ENCODE measurements at regions not wholly inside any gene's neighbourhood (a gene's known extent, or its start where the extent isn't known, plus 50 kb on each side); places are given as distances from the start of the nearest gene placed in this dataset.

DNA sequence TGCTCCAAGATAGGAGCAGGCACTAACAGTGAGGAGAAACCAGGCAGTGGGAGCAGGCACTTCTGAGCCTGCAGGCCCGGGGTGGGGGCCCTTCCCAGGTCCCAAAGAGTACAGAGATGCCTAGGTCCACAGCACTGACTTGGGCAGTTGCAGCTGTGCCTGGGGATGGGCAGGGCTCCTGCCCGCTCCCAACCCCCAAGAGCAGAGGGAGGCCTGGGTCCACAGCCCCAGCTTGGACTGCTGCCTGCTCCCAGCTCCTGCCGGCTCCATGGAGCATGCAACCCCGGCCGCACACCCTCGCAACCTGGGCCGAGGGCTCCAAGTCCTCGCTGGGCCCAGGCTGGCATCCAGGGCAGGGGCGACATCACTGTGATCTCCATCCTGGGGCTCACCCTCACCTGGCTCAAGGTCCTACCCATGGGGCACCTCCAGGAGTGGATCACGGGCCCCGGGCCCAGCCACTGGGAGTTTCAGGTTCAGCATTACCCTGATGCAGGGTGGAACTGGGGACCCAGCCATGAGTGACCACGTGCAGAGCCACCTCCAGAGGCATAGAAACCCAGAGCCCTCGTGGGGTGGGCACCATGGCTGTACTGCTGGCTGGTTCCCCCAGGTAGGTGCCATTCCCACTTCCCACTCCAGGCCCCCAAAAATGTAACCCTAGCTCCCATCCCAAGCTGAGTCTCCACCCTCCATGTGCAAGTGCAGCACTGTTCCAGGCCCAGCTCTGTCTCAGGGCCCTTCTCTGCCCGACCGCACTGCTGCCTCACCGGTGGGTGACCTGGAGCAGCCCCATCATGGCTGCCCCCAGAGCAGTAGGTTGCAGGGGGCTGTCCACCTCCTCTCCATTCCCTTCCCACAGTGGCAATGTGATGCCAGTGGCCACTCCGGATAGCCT, 325.6 kb downstream of the NR4A2 start:
- Mint-ChIP-seq H3K27ac (no peak overlapping the region), H3K4me3 (no peak overlapping the region), H3K27me3 (ENCODE audit: insufficient read depth, low read depth, poor library complexity) (peaks cover 8% of the 10 kb centered on the region), H3K9me3 (peaks cover 15% of the 10 kb centered on the region; the same call in 2 of the 3 replicates), H3K4me1 (peaks cover 3% of the 10 kb centered on the region; the same call in 2 of the 3 replicates), H3K36me3 (ENCODE audit: low read depth) (peaks cover 7% of the 10 kb centered on the region; the same call in 1 of the 3 replicates)
- DNase-seq (ENCODE audit: low spot score) = no peak
- Histone ChIP-seq H3F3A (replicated peaks; ENCODE audit: low read depth) (no peaks in the 10 kb centered on the region), H3K36me3 (ENCODE audit: insufficient read depth) (0 out of 2 replicates have a peak, but pooled peaks cover 3% of the 10 kb centered on the region), H3K4me1 (ENCODE audit: insufficient read depth) (no peaks in the 10 kb centered on the region), H2AFZ (no peak overlapping the region), H3K4me2 (no peak overlapping the region), H3K79me2 (replicated peaks; ENCODE audit: insufficient read depth) (no peaks in the 10 kb centered on the region), H3K9me2 (ENCODE audit: insufficient read depth) (0 out of 2 replicates have a peak, but pooled peaks cover 5% of the 10 kb centered on the region), H3K27ac (ENCODE audit: low read depth) (no peak overlapping the region), H3K4me3 (no peak overlapping the region), H4K20me1 (replicated peaks; ENCODE audit: insufficient read depth) (no peaks in the 10 kb centered on the region), H3K27me3 (ENCODE audit: insufficient read depth) (no peaks in the 10 kb centered on the region)
- TF ChIP-seq ZNF114 (CRISPR knock-in tag; IDR thresholded peaks at IDR 0.05) = no peak
- no peak for TF ChIP-seq ETS1 (IDR thresholded peaks at IDR 0.05)
- no peak for TF ChIP-seq EZH2 (IDR thresholded peaks at IDR 0.05; ENCODE audit: low read depth, unreplicated experiment)
- TF ChIP-seq, protein P1, sequence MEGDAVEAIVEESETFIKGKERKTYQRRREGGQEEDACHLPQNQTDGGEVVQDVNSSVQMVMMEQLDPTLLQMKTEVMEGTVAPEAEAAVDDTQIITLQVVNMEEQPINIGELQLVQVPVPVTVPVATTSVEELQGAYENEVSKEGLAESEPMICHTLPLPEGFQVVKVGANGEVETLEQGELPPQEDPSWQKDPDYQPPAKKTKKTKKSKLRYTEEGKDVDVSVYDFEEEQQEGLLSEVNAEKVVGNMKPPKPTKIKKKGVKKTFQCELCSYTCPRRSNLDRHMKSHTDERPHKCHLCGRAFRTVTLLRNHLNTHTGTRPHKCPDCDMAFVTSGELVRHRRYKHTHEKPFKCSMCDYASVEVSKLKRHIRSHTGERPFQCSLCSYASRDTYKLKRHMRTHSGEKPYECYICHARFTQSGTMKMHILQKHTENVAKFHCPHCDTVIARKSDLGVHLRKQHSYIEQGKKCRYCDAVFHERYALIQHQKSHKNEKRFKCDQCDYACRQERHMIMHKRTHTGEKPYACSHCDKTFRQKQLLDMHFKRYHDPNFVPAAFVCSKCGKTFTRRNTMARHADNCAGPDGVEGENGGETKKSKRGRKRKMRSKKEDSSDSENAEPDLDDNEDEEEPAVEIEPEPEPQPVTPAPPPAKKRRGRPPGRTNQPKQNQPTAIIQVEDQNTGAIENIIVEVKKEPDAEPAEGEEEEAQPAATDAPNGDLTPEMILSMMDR (conservative IDR thresholded peaks at IDR 0.05; ENCODE audit: low read depth in 2 of 2) = no peak
- no peak for TF ChIP-seq CREB1 (CRISPR knock-in tag; IDR thresholded peaks at IDR 0.05; ENCODE audit: low read depth)
- no peak for TF ChIP-seq NANOG (IDR thresholded peaks at IDR 0.05; ENCODE audit: borderline replicate concordance)
- TF ChIP-seq, protein P2, sequence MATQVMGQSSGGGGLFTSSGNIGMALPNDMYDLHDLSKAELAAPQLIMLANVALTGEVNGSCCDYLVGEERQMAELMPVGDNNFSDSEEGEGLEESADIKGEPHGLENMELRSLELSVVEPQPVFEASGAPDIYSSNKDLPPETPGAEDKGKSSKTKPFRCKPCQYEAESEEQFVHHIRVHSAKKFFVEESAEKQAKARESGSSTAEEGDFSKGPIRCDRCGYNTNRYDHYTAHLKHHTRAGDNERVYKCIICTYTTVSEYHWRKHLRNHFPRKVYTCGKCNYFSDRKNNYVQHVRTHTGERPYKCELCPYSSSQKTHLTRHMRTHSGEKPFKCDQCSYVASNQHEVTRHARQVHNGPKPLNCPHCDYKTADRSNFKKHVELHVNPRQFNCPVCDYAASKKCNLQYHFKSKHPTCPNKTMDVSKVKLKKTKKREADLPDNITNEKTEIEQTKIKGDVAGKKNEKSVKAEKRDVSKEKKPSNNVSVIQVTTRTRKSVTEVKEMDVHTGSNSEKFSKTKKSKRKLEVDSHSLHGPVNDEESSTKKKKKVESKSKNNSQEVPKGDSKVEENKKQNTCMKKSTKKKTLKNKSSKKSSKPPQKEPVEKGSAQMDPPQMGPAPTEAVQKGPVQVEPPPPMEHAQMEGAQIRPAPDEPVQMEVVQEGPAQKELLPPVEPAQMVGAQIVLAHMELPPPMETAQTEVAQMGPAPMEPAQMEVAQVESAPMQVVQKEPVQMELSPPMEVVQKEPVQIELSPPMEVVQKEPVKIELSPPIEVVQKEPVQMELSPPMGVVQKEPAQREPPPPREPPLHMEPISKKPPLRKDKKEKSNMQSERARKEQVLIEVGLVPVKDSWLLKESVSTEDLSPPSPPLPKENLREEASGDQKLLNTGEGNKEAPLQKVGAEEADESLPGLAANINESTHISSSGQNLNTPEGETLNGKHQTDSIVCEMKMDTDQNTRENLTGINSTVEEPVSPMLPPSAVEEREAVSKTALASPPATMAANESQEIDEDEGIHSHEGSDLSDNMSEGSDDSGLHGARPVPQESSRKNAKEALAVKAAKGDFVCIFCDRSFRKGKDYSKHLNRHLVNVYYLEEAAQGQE (IDR thresholded peaks at IDR 0.05; ENCODE audit: unreplicated experiment) = no peak
- TF ChIP-seq STAT1 (IDR thresholded peaks at IDR 0.05; ENCODE audit: unreplicated experiment) = no peak
- TF ChIP-seq JUNB (IDR thresholded peaks at IDR 0.05; ENCODE audit: unreplicated experiment) = no peak
- no peak for TF ChIP-seq ZNF331 (CRISPR knock-in tag; IDR thresholded peaks at IDR 0.05; ENCODE audit: low read depth)
- TF ChIP-seq ZNF462 (CRISPR knock-in tag; IDR thresholded peaks at IDR 0.05) = no peak
- no peak for TF ChIP-seq EZH2phosphoT487 (IDR thresholded peaks at IDR 0.05; ENCODE audit: unreplicated experiment)
- no peak for TF ChIP-seq POLR2AphosphoS5 (IDR thresholded peaks at IDR 0.05; ENCODE audit: low read depth)
- ATAC-seq = no peak

Data from GM23338 (cell line).